A204.1 (cell line): ENCODE measurements at regions not wholly inside any gene's neighbourhood (a gene's known extent, or its start where the extent isn't known, plus 50 kb on each side); places are given as distances from the start of the nearest gene placed in this dataset.
"Not testable (repeated sequence)": the region's sequence is repeated elsewhere in the genome, so short reads cannot be mapped to it uniquely, and the experiment has no call there.

Experiments
- FAIRE-seq: peaks from 2 replicates; lab custom pipeline; 2012; peaks lifted over from hg19 to GRCh38; lab: Jason Lieb, UNC

- FAIRE-seq, result no peak
Observed at GRCh38 chr3:105144837-105145236, 221.9 kb upstream of the ALCAM start.

- no peak for FAIRE-seq
Observed at GRCh38 chr3:105145511-105145910, 221.2 kb upstream of the ALCAM start.

GRCh38 chr3:105149197-105149596 is 217.5 kb upstream of the ALCAM start:
- not testable (repeated sequence) for FAIRE-seq

- FAIRE-seq, result no peak
Observed at GRCh38 chr3:105152987-105153386, 213.7 kb upstream of the ALCAM start.

- no peak for FAIRE-seq
Observed at GRCh38 chr3:105154692-105155091, 212.0 kb upstream of the ALCAM start.

GRCh38 chr3:105157067-105157765 is 209.5 kb upstream of the ALCAM start:
- FAIRE-seq, result no peak

GRCh38 chr3:105157766-105158085 is 209.0 kb upstream of the ALCAM start:
- FAIRE-seq, result no peak

GRCh38 chr3:105158286-105158685 is 208.4 kb upstream of the ALCAM start:
- FAIRE-seq, result no peak

- FAIRE-seq, result no peak
Observed at GRCh38 chr3:105162448-105162847, 204.3 kb upstream of the ALCAM start.

- no peak for FAIRE-seq
Observed at GRCh38 chr3:105166893-105167292, 199.8 kb upstream of the ALCAM start.

- no peak for FAIRE-seq
Observed at GRCh38 chr3:105170423-105170822, 196.3 kb upstream of the ALCAM start.

GRCh38 chr3:105174017-105174615 is 192.6 kb upstream of the ALCAM start:
- no peak for FAIRE-seq

- no peak for FAIRE-seq
Observed at GRCh38 chr3:105177576-105177975, 189.1 kb upstream of the ALCAM start.

GRCh38 chr3:105187344-105187743 is 179.4 kb upstream of the ALCAM start:
- no peak for FAIRE-seq

GRCh38 chr3:105195260-105195659 is 171.4 kb upstream of the ALCAM start:
- no peak for FAIRE-seq

- FAIRE-seq, result no peak
Observed at GRCh38 chr3:105197863-105198262, 168.8 kb upstream of the ALCAM start.

- no peak for FAIRE-seq
Observed at GRCh38 chr3:105199217-105199616, 167.5 kb upstream of the ALCAM start.

GRCh38 chr3:105210141-105210540 is 156.6 kb upstream of the ALCAM start:
- FAIRE-seq, result no peak

- FAIRE-seq, result no peak
Observed at GRCh38 chr3:105214590-105214989, 152.1 kb upstream of the ALCAM start.

GRCh38 chr3:105222568-105223093 is 144.1 kb upstream of the ALCAM start:
- FAIRE-seq, result no peak

GRCh38 chr3:105223815-105224214 is 142.9 kb upstream of the ALCAM start:
- no peak for FAIRE-seq

GRCh38 chr3:105228696-105229095 is 138.0 kb upstream of the ALCAM start:
- FAIRE-seq, result no peak

- no peak for FAIRE-seq
Observed at GRCh38 chr3:105232553-105232952, 134.2 kb upstream of the ALCAM start.

GRCh38 chr3:105233010-105233409 is 133.7 kb upstream of the ALCAM start:
- no peak for FAIRE-seq
